Endothelial cell (in vitro differentiated cells): ENCODE measurements at regions not wholly inside any gene's neighbourhood (a gene's known extent, or its start where the extent isn't known, plus 50 kb on each side); places are given as distances from the start of the nearest gene placed in this dataset.

Experiments
- DNase-seq: peaks from one replicate; pipeline ENCODE4 v3.0.0; 2021; ENCODE audit warnings: low spot score
- H3K27ac Mint-ChIP-seq: one replicate; pipeline ENCODE4 v1.8.0; 2021; ENCODE audit warnings: mixed read lengths, inconsistent platforms; ENCODE audit not compliant: unreplicated experiment
- H3K27me3 Mint-ChIP-seq: one replicate; pipeline ENCODE4 v1.8.0; 2021; ENCODE audit warnings: mild to moderate bottlenecking, moderate library complexity, mixed read lengths, inconsistent platforms; ENCODE audit not compliant: unreplicated experiment
- H3K36me3 Mint-ChIP-seq: one replicate; pipeline ENCODE4 v1.8.0; 2021; ENCODE audit warnings: mild to moderate bottlenecking, low read depth, mixed read lengths, inconsistent platforms; ENCODE audit not compliant: unreplicated experiment
- H3K4me1 Mint-ChIP-seq: one replicate; pipeline ENCODE4 v1.8.0; 2021; ENCODE audit warnings: mild to moderate bottlenecking, mixed read lengths, inconsistent platforms; ENCODE audit not compliant: unreplicated experiment
- H3K4me3 Mint-ChIP-seq: one replicate; pipeline ENCODE4 v1.8.0; 2021; ENCODE audit warnings: mild to moderate bottlenecking, mixed read lengths, inconsistent platforms; ENCODE audit not compliant: unreplicated experiment
- H3K9me3 Mint-ChIP-seq: one replicate; pipeline ENCODE4 v1.8.0; 2021; ENCODE audit warnings: mixed read lengths, inconsistent platforms; ENCODE audit not compliant: unreplicated experiment
- CTCF ChIP-seq: fragments of 200-600 bp; sonication (generic); IDR thresholded peaks from one replicate; pipeline ENCODE4 v1.5.0; 2021; ENCODE audit warnings: antibody characterized with exemption; ENCODE audit not compliant: unreplicated experiment

- Mint-ChIP-seq H3K4me3 (no peak overlapping the region), H3K9me3 (no peaks in the 10 kb centered on the region), H3K27ac (no peak overlapping the region), H3K4me1 (peaks cover 16% of the 10 kb centered on the region), H3K36me3 (no peaks in the 10 kb centered on the region), H3K27me3 (peaks cover 2% of the 10 kb centered on the region)
- TF ChIP-seq CTCF = no peak
- DNase-seq = no peak
Measured at GRCh38 chr10:128803790-128804189, 663.3 kb upstream of the MGMT start.

GRCh38 chr10:128804411-128804810 lies 662.6 kb upstream of the MGMT start:
- peaks cover 15% of the 10 kb centered on the region for H3K4me1 Mint-ChIP-seq
- H3K4me3 Mint-ChIP-seq = no peak overlapping the region
- H3K27me3 Mint-ChIP-seq = peaks cover 2% of the 10 kb centered on the region
- H3K27ac Mint-ChIP-seq = no peak overlapping the region
- no peak for DNase-seq
- H3K9me3 Mint-ChIP-seq = no peaks in the 10 kb centered on the region
- no peak for TF ChIP-seq CTCF
- H3K36me3 Mint-ChIP-seq = no peaks in the 10 kb centered on the region

- Mint-ChIP-seq H3K4me3 (no peak overlapping the region), H3K27ac (no peak overlapping the region), H3K27me3 (peaks cover 2% of the 10 kb centered on the region), H3K9me3 (no peaks in the 10 kb centered on the region), H3K36me3 (no peaks in the 10 kb centered on the region), H3K4me1 (no peaks in the 10 kb centered on the region)
- DNase-seq = no peak
- no peak for TF ChIP-seq CTCF
Measured at GRCh38 chr10:128808921-128809440, 658.1 kb upstream of the MGMT start.

DNA sequence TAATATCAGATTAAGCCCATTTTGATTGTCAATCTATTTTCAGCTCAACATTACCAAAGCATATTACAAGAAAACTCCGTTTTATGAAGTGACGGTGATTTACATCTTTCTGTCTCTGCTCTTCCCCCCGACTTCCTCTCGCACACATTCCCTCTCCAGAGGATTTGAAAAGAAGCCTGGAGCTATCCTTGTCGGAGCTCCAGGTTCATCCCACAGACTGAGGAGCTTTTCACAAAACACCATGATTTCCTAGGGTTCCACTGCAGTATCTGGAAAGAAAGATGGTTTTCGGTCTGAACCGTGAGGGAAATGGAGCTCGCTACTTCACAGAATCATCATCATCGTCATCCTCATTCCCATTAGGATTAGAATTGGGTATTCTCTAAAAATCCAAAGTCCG lies 655.5 kb upstream of the MGMT start:
- H3K4me1 Mint-ChIP-seq = no peaks in the 10 kb centered on the region
- DNase-seq = no peak
- no peak overlapping the region for H3K27ac Mint-ChIP-seq
- H3K27me3 Mint-ChIP-seq = peaks cover 2% of the 10 kb centered on the region
- no peaks in the 10 kb centered on the region for H3K36me3 Mint-ChIP-seq
- H3K9me3 Mint-ChIP-seq = no peaks in the 10 kb centered on the region
- TF ChIP-seq CTCF = no peak
- H3K4me3 Mint-ChIP-seq = no peak overlapping the region

- Mint-ChIP-seq H3K36me3 (no peaks in the 10 kb centered on the region), H3K4me1 (no peaks in the 10 kb centered on the region), H3K27ac (no peak overlapping the region), H3K4me3 (no peak overlapping the region), H3K9me3 (no peaks in the 10 kb centered on the region), H3K27me3 (peaks cover 2% of the 10 kb centered on the region)
- no peak for DNase-seq
- TF ChIP-seq CTCF = no peak
Measured at GRCh38 chr10:128812000-128812399, 655.0 kb upstream of the MGMT start.
